NCI-H226 (cell line): ENCODE measurements at regions not wholly inside any gene's neighbourhood (a gene's known extent, or its start where the extent isn't known, plus 50 kb on each side); places are given as distances from the start of the nearest gene placed in this dataset.
A peak's percentile ranks its signal among the peaks of the same experiment; 100 is the strongest.
"Not testable (repeated sequence)": the region's sequence is repeated elsewhere in the genome, so short reads cannot be mapped to it uniquely, and the experiment has no call there.

ENCODE experiments used
- DNase-seq: peaks from one replicate; pipeline ENCODE4 v3.0.0-alpha.2; 2015

DNA sequence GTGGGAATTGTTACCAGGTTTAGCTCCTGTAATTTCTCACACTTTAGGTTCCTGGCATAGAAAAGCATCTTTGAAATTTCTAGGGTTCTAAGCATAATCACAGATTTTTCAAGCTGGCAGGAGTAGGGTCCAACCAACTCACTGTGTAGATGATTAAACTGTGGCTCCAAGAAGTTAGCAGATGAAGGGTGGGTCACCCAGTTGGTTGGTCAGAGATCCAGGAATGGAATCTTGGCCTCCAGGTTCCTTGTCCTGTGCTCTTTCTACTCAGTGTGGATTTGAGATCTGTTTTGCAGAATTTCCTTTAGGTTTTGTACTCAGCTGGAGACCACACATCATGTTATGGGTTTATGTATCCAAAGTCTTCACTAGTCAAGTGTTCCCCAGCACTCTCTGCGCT is 90.3 kb upstream of the MAML3 start:
- DNase-seq, result no peak

GRCh38 chr4:140243278-140243753 is 89.3 kb upstream of the MAML3 start:
- no peak for DNase-seq

- no peak for DNase-seq
Observed at GRCh38 chr4:140242357-140243277, 88.6 kb upstream of the MAML3 start.

- no peak for DNase-seq
Observed at GRCh38 chr4:140240237-140240636, 86.3 kb upstream of the MAML3 start.

DNA sequence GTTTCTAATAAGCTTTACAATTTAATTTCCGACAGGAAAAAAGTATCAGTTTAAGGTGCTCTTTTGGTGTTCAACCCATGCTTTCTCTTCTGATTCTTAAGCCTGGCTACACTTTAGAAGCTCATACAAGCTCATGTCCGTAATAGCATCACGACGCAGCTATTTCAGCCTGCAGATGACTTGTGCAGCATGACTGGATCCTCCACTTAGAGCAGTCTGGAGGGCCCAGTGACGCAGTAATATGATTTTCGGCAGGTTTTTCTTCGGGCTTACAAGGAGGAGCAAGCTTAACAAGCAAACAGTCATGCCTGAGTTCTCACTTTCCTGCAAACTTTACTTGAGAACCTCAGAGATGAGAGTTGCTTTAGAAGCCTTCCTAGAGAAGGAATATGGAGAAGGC is 85.3 kb upstream of the MAML3 start:
- no peak for DNase-seq

DNA sequence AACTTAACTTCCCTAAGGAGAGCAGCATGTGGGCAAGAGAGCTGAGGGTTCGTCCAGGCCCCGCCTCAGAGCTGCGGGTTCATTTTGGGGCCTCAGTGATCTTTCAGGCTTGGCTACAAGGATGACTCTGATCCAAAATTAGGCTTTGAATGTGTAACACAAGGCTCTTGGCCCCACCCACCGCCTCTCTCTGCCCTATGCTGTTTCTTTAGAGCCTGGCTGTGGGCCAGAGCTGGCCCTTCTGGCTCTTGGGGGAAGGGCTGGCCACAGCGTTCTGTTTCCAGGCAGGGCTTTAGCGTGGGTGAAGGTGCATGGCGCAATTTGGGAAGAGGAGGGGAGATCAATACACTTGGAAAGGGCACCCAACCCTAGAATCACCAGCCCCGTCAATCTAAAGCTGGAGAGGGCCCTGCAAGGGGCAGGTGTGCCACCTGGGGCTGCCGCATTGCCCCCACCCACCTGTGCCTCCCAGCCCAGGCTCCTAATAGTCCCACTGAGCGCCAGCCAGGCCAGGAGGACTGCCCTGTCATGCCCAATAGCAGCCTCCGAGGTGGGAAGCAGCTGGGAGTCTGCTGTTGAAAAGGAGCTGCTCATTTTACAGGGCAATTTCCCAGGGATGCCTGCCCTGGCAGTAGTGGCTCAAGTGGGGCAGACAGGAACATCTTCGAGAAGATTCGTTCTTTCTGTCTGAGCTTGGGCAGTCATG is 84.5 kb upstream of the MAML3 start:
- DNase-seq, result no peak

DNA sequence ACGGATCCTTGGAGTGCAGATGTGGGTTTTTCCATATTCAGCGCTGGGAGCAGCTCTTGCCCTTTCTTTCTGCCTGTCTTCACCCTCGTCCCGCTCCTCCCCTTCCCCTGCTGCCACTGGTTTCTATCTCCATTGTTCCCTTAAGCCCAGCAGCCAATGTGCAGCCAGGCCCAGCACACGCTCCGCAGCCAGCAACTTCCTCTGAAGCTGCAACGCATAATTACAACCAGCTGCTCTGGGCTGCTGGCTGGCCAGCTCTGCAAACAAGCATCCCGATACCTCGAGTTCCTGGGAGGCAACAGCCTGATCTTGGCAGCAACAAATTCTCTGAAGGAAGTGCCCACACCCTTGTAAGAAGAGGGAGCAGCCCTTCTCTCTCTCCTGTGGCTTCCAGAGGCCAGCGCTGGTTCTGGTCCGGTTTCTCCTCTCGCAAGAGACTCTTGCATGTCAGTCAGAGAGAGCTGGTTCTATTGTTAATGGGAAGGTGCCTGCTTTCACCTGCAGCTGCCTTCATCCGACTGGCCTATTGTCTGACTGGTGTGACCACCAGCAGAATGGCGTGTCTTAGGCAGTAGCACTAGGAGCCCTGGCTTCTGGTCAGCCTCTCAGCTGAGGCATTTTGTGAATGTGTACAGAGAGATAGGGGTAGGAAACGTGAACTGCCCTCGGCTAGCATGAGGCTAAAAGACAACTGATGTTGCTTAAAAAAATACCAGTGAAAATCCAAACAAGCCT is 83.8 kb upstream of the MAML3 start:
- DNase-seq, result no peak

GRCh38 chr4:140236654-140237169 is 82.7 kb upstream of the MAML3 start:
- no peak for DNase-seq

DNA sequence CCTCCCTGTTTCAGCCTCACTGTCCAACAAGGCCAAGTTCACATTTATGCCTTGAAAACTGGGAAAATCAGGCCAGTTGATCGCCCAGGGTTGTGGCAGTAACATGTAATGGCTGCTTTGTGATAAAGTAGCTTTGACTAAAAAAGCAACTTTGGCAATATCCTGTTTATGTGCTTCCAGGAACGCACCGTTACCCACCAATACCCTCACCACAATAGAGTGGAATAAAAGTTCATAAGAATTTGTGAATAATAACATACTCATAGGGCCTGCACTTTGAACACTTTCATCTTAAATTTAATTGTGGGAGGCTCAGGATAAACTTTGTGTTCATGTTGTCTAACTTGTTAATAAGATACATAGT is 80.7 kb upstream of the MAML3 start:
- no peak for DNase-seq

GRCh38 chr4:140233791-140234696 is 80.1 kb upstream of the MAML3 start:
- DNase-seq, result no peak

GRCh38 chr4:140229881-140230280 is 75.9 kb upstream of the MAML3 start:
- DNase-seq, result no peak

- no peak for DNase-seq
Observed at GRCh38 chr4:140227286-140227685, 73.3 kb upstream of the MAML3 start.

GRCh38 chr4:140223056-140223810 is 69.2 kb upstream of the MAML3 start:
- DNase-seq, result no peak

DNA sequence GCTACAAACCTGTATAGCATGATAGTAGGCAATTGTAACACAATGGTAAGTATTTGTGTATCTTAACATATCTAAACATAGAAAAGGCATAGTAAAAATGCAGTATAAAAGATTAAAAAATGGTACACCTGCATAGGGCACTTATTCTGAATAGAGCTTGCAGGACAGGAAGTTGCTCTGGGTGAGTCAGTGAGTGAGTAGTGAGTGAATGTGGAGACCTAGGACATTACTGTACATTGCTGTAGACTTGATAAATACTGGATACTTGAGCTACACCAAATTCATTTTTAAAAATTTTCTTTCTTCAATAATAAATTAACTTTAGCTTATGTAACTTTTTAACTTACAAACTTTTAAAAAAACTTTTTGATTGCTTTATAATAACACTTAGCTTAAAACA is 68.2 kb upstream of the MAML3 start:
- peak; percentile 31 for DNase-seq

DNA sequence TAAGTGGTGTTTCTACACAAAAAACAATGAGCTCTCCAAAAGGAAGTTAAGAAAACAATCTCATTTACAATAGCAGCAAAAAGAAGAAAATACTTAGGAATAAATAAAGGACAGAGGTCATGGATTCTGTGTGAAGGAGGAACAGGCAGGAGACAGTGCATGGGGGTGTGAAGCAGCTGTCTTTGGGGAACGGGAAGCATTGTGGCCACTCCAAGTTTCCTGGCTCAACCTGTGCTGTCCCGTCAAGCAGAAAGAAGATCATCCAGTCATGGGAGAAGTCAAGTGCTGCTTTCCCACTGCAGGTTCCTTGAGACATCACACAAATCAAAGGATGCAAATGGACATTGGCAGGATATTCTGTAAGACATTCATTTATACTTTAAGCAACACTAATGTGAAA is 66.1 kb upstream of the MAML3 start:
- DNase-seq, result no peak

GRCh38 chr4:140219567-140219966 is 65.6 kb upstream of the MAML3 start:
- no peak for DNase-seq

- DNase-seq, result not testable (repeated sequence)
Observed at GRCh38 chr4:140219070-140219469, 65.1 kb upstream of the MAML3 start.

- no peak for DNase-seq
Observed at GRCh38 chr4:140213749-140214148, 59.8 kb upstream of the MAML3 start.

- no peak for DNase-seq
Observed at GRCh38 chr4:140213116-140213515, 59.1 kb upstream of the MAML3 start.

DNA sequence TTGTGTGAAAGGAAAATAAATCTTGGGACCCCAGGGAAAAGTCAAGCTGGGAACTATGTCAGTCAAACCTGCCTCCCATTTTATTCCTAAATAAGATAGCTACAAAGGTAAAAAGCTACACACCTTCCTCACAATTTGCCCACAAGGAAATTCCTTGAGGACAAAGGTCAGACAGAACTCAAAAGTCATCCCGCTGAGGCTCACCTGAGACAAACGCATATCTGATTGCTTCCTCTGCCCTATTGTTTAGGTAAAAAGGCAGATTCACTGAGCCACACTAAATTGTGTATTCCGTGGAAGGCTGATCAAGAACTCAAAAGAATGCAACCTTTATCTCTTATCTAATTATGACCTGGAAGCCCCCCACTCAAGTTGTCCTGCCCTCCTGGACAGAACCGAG is 58.7 kb upstream of the MAML3 start:
- DNase-seq, result no peak

GRCh38 chr4:140212194-140212593 is 58.2 kb upstream of the MAML3 start:
- no peak for DNase-seq
